Endothelial cell of umbilical vein (primary cell): ENCODE measurements at regions not wholly inside any gene's neighbourhood (a gene's known extent, or its start where the extent isn't known, plus 50 kb on each side); places are given as distances from the start of the nearest gene placed in this dataset.

Source experiments
- EZH2 ChIP-seq: IDR thresholded peaks from 2 replicates; pipeline ENCODE4 v1.6.1; 2012; ENCODE audit warnings: borderline replicate concordance, low read depth, mild to moderate bottlenecking, moderate library complexity, low read length, inconsistent platforms; ENCODE audit not compliant: severe bottlenecking
- FOS ChIP-seq: IDR thresholded peaks from 2 replicates; pipeline ENCODE4 v1.6.1; 2011; ENCODE audit warnings: mild to moderate bottlenecking, low read length, moderate library complexity, borderline replicate concordance; ENCODE audit not compliant: insufficient read depth
- POLR2A ChIP-seq: IDR thresholded peaks from 2 replicates; pipeline ENCODE4 v1.6.1; 2012; ENCODE audit warnings: low read depth, mild to moderate bottlenecking, control low read depth, low read length
- POLR2AphosphoS5 ChIP-seq: IDR thresholded peaks from 2 replicates; pipeline ENCODE4 v1.6.1; 2012; ENCODE audit warnings: low read depth, mild to moderate bottlenecking, control low read depth, low read length, moderate library complexity; ENCODE audit not compliant: insufficient read depth
- TF ChIP-seq, protein P1 (sequence below), 2 donors: IDR thresholded peaks; 1 replicate in 1 of 2; 2 replicates in 1 of 2; pipeline ENCODE4 v1.5.1; 2011; ENCODE audit warnings: low read length in 2 of 2, mild to moderate bottlenecking in 2 of 2, moderate library complexity in 2 of 2, control low read depth in 1 of 2, inconsistent platforms in 1 of 2, low read depth in 1 of 2; ENCODE audit not compliant: insufficient read depth in 1 of 2; ENCODE audit errors: extremely low read depth in 1 of 2

DNA sequence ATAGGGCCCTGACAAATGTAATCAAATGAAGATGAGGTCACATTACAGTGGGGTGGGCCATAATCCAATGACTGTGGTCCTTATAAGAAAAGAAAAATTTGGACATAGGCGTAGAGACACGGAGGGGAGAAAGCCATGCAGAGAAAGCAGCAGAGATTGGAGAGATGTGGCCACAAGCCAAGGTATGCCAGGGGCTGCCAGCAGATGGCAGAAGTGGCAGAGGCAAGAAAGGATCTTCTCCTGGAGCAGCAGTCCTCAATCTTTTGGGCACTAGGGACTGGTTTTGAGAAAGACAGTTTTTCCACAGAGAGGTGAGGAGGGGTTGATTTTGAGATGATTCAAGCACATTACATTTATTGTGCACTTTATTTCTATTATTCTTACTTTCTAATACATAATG lies 355.1 kb downstream of the NPHP4 start:
- TF ChIP-seq, protein P1, sequence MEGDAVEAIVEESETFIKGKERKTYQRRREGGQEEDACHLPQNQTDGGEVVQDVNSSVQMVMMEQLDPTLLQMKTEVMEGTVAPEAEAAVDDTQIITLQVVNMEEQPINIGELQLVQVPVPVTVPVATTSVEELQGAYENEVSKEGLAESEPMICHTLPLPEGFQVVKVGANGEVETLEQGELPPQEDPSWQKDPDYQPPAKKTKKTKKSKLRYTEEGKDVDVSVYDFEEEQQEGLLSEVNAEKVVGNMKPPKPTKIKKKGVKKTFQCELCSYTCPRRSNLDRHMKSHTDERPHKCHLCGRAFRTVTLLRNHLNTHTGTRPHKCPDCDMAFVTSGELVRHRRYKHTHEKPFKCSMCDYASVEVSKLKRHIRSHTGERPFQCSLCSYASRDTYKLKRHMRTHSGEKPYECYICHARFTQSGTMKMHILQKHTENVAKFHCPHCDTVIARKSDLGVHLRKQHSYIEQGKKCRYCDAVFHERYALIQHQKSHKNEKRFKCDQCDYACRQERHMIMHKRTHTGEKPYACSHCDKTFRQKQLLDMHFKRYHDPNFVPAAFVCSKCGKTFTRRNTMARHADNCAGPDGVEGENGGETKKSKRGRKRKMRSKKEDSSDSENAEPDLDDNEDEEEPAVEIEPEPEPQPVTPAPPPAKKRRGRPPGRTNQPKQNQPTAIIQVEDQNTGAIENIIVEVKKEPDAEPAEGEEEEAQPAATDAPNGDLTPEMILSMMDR (IDR thresholded peaks at IDR 0.05; ENCODE audit: extremely low read depth in 1 of 2, insufficient read depth in 1 of 2, low read depth in 1 of 2, low read length in 2 of 2): no peak
- TF ChIP-seq EZH2 (no peak), POLR2A (no peak), FOS (no peak), POLR2AphosphoS5 (no peak)
